Hematopoietic multipotent progenitor cell (in vitro differentiated cells): ENCODE measurements at regions not wholly inside any gene's neighbourhood (a gene's known extent, or its start where the extent isn't known, plus 50 kb on each side); places are given as distances from the start of the nearest gene placed in this dataset.

Source experiments
- DNase-seq, 3 donors: peaks; one replicate each; pipeline ENCODE4 v3.0.0-alpha.2; 2011 to 2015; ENCODE audit warnings: low read depth in 2 of 3, low spot score in 2 of 3

DNA sequence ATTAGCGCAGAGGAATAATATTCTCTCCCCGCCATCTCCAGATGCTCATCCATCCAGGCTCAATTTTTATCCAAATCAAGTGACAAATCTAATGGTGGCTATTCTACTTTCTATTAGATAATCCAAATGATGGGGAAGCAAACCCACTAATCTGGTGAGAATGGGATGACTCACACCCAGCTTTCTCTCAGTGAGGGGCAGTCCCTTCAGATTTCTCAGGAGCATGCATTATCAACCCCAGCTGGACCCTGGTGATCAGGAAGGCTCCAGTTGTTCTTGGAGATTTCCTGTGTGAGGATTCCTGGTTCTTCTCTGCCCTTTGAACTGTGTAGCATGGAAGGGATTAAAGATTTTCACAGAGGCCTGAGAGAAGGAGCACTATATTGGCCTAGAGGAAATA, 358.0 kb downstream of the WDR72 start:
- no peak for DNase-seq

- no peak for DNase-seq
These were observed 358.5 kb downstream of the WDR72 start for GRCh38 chr15:53400986-53401385.

DNA sequence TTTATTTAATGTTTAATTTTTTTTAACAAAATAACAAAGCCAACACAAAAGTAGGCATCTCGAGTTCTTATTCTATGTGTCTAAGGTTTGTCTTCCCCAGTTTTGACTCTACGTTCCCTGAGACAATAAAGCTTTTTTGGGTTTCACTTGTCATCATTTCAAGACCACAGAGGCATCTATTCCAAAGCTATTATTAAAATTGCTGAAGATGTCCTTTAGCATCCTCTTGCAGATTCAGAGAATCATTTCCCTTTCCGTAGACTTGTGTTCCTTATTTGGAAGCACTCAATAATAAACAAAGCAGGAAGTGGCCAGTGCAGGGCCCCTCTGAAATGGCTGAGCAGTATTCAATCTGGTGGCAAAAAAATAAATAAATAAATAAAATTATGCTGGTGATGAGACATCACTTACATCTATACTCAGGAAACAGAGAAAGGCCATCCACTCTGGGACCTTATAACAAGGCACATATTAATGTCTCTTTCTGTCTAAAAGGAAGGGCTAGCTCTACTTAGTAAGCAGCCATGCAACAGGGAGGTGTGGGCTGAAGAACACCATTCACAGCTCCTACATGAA, 362.3 kb downstream of the WDR72 start:
- DNase-seq: no peak

DNA sequence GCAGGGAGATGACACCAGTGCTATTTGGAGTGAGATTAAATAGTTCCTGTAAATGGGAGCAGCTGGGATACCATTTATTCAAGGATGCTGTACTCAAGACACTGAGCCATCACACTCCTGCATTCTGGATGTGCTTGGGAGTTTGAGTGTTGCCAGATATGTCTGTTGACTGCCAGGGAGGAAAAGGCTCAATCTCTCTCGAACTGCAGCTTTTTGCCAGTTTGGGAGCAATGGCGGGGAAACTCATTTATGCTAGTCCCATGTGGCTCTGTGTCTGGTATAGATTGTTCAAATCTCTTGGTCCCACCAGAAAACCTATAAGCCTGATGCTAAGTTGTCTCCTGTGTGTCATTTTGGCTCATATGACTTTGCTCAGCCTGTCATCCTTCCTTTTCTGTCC, 363.6 kb downstream of the WDR72 start:
- no peak for DNase-seq

DNA sequence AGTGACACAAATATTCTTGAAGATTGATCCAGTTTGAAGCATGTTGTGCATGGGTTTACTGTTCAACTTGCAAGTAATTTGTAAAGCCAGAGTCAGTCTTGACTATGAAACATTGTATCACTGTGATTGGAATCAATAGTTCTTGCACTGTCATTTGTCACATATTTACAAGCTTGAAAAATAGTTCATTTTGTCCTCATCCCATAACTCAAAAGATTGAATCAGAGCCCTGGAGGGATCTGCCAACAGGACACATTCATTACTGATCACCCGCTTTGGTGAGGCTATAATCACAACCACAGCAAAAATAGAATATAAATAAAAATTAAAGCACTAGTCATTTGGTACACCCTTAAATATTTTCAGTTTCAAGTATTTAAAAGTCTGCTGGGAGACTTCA, 368.9 kb downstream of the WDR72 start:
- DNase-seq: no peak

GRCh38 chr15:53389271-53390037, 370.0 kb downstream of the WDR72 start:
- DNase-seq: no peak

DNA sequence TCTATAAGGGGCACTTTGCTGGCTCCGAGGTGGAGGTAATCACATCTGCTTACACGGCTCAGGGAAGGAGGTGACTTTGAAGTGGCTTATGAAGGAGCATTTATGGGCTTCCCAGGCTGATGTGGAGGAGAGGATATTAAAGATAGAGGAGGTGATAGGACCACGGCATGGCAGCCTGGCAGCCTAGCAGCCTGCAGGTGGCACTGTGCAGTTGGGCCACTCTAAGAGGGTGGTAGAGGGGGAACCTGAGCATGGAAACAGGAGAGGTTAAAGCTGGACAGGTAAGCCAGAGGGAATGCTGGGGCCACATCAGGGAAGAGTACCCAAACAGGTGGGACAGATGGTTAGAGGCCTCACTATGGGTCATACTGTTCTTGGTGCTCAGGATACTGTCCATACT, 375.0 kb downstream of the WDR72 start:
- peak in 1 of 3 donors; percentile 33 for DNase-seq

GRCh38 chr15:53378096-53378800, 381.2 kb downstream of the WDR72 start:
- no peak for DNase-seq

DNA sequence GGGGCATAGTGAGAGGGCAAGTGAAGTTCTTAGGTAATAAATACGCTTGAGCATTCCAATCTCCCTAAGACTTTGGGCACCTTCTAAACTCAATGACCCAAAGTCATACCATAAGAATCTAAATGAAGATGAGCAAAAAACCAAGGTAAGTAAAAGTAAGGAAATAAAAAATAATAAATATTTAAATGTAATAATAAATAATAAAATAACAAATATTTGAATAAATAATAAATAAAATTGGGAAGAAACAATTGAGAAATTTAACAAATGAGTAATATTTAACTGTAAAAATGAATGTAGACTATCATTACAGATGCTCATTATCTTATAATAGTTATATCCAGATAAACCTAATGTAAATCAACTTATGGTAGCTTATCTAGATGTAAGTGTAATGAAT, 391.7 kb downstream of the WDR72 start:
- no peak for DNase-seq

DNA sequence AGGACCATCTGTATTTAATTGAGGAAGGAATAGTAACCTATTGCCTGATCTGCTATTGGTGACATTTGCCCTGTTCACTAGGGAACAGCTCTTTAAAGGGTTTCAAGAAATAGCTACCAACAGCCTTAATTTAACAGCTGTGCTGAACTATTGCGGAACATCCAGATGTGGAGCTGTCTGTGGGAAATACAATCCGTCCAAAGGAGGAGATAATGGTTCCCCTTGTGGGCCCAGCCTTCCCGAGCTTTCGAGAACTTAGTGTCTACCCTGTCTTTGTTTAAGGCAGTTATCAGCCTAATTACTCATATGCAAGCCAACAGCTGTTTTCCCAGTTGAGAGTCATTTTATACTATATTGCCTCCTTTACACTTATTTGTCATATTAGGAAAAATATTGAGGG, 398.6 kb downstream of the WDR72 start:
- no peak for DNase-seq

GRCh38 chr15:53359038-53359437, 400.4 kb downstream of the WDR72 start:
- no peak for DNase-seq

- no peak for DNase-seq
These were observed 404.6 kb downstream of the WDR72 start for GRCh38 chr15:53354874-53355273.

- DNase-seq: no peak
These were observed 408.1 kb downstream of the WDR72 start for GRCh38 chr15:53351373-53351772.

- no peak for DNase-seq
These were observed 412.9 kb downstream of the WDR72 start for GRCh38 chr15:53346583-53346982.

DNA sequence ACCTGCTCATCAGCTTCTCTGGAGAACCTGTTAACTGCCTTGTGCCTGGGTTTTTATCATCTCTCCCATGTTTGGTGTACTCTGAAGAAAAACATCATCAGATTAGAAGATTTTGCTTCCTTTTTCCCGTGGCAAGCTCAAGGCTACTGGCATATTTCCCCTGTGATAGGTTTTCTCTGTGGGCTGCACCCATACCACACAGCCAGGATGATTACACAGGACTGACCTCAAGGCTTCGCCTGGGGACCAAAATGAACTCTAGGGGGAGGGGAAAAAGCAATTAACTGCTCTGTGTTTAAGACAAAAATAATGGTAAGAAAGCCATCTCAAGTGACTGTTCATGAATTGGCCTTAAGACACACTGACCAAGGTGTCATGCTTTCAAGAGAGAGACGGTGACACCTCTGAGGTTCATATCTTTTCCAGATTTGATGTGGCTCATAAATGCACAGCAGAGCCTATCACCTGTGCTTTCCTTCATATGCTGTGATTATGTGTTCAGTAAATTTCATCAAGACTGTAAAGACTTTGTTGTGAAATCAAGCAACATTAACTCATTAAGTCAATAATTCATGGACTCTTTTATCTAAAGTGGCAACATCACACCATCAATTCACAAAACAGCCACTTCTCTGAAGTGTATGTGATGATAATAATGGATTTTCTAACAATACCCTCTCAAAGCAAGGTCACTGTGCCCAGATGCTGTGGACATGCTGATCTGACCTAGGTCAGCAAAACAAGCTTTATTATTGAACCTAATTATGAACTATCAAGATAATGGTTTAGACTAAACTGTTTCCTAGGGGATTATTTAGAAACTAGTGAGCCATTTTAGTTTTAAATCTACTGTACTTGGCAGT, 427.9 kb downstream of the WDR72 start:
- DNase-seq: no peak

DNA sequence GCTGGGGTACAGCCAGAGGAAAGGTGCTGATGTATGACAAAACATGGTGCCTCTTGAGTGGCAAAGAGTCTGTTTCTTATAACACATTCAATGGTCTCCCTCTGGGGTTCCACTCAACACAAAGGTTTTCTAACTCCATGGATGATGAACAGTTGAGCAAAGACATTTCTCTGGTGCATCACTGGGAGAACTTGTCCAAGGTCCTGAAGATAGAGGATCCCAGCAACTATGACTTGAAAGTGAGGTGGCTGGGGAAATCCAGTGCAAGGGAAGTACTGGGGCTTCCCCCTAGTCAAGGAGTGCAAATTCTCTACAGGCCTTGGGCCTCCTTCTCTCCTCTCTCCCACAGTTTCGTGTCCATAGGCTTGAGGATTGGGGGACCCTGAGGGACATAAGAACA, 431.1 kb downstream of the WDR72 start:
- no peak for DNase-seq

DNA sequence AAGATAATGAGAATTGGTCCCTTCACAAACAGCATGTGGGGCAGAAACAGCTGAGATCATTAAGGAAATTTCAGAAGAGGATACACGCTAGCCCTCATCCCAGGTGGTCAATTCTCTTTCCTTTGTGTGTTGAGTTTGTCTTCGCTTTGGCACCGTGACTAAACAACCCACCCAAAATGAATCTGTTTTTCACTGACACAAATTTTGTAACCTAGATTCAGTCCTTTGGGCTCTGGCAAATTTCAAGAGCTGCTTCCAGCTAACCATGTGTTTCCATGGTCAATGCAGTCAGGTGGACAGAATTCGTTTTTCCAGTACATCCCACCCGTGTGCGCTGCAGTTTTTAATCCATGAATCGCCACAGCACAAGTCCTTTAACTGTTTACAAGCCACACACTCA, 435.4 kb downstream of the WDR72 start:
- DNase-seq: no peak

- DNase-seq: no peak
These were observed 436.3 kb downstream of the WDR72 start for GRCh38 chr15:53323191-53323590.

- DNase-seq: no peak
These were observed 438.6 kb downstream of the WDR72 start for GRCh38 chr15:53320816-53321215.

DNA sequence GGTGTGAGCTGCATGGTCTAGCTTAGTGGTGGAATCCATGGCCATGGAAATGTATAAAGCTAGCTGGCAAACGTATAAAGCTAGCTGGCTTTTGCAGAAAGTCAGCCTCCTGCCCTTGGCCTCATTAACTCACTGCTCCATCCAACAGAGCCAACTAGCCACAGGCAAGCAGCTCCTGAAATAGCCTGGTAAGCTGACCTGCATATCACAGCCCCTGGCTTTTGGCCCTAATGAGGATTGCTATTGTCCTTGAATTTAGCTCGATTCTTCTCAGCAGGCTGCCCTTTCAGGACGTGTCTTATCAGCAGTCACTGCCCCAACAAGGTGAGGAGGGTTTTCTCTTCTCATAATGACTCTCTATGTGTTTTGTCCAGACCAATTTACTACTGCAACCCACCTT, 446.8 kb downstream of the WDR72 start:
- DNase-seq: no peak

DNA sequence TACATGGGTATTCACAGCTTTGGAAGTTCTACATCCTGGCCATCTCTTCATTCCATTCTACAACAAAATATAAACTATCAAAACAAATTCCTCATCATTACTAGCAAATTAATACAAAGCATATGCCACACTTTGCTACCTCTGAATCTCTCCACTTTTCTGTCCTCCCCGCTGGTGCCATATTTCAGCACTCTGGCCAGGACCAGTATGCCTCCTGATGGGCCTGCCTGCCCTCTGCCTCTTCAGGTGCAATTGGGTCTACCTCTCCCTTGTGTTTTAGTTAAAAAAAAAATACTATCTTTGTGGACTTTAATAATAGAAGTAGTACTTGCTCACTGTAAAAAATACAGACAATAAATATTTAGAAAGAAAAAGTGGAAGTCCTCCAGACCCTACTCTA, 448.8 kb downstream of the WDR72 start:
- DNase-seq: no peak
